Stimulated activated naive CD4-positive, alpha-beta T cell (primary cell): ENCODE measurements at regions not wholly inside any gene's neighbourhood (a gene's known extent, or its start where the extent isn't known, plus 50 kb on each side); places are given as distances from the start of the nearest gene placed in this dataset.
"Not testable (repeated sequence)": the region's sequence is repeated elsewhere in the genome, so short reads cannot be mapped to it uniquely, and the experiment has no call there.

Experiments
- DNase-seq, 6 experiments: peaks; one replicate each; lab custom pipeline; 2025; lab: John Stamatoyannopoulos, UW

GRCh38 chr17:63078707-63079106, 112.7 kb downstream of the TANC2 start:
- DNase-seq, result no peak

GRCh38 chr17:63082273-63082861, 116.3 kb downstream of the TANC2 start:
- DNase-seq, result no peak

- no peak for DNase-seq
Measured at GRCh38 chr17:63082952-63083351, 116.9 kb downstream of the TANC2 start.

GRCh38 chr17:63086483-63087185, 120.6 kb downstream of the TANC2 start:
- no peak for DNase-seq

- not testable (repeated sequence) for DNase-seq
Measured at GRCh38 chr17:63090358-63091114, 124.5 kb downstream of the TANC2 start.

GRCh38 chr17:63091909-63092308, 125.9 kb downstream of the TANC2 start:
- DNase-seq, result not testable (repeated sequence)

GRCh38 chr17:63094631-63095030, 128.6 kb downstream of the TANC2 start:
- no peak for DNase-seq

- DNase-seq, result no peak
Measured at GRCh38 chr17:63095459-63095858, 129.4 kb downstream of the TANC2 start.

- DNase-seq, result no peak
Measured at GRCh38 chr17:63095879-63096278, 129.8 kb downstream of the TANC2 start.

- no peak for DNase-seq
Measured at GRCh38 chr17:63096426-63096825, 130.4 kb downstream of the TANC2 start.

- DNase-seq, result no peak
Measured at GRCh38 chr17:63099425-63099824, 133.4 kb downstream of the TANC2 start.

GRCh38 chr17:63102034-63102433, 136.0 kb downstream of the TANC2 start:
- no peak for DNase-seq

- DNase-seq, result no peak
Measured at GRCh38 chr17:63106050-63106449, 140.0 kb downstream of the TANC2 start.

GRCh38 chr17:63109661-63110060, 143.6 kb downstream of the TANC2 start:
- no peak for DNase-seq

- DNase-seq, result no peak
Measured at GRCh38 chr17:63113167-63113566, 147.1 kb downstream of the TANC2 start.

GRCh38 chr17:63116228-63116627, 150.2 kb downstream of the TANC2 start:
- DNase-seq, result no peak

- no peak for DNase-seq
Measured at GRCh38 chr17:63116967-63117830, 151.2 kb downstream of the TANC2 start.

GRCh38 chr17:63120406-63120805, 154.4 kb downstream of the TANC2 start:
- no peak for DNase-seq

- no peak for DNase-seq
Measured at GRCh38 chr17:63124536-63124935, 158.5 kb downstream of the TANC2 start.

GRCh38 chr17:63124958-63125357, 158.9 kb downstream of the TANC2 start:
- no peak for DNase-seq

GRCh38 chr17:63125987-63126386, 160.0 kb downstream of the TANC2 start:
- no peak for DNase-seq

- DNase-seq, result no peak
Measured at GRCh38 chr17:63126607-63127006, 160.6 kb downstream of the TANC2 start.
